ENCODE measurements at regions not wholly inside any gene's neighbourhood (a gene's known extent, or its start where the extent isn't known, plus 50 kb on each side); places are given as distances from the start of the nearest gene placed in this dataset.
"Not testable (repeated sequence)": the region's sequence is repeated elsewhere in the genome, so short reads cannot be mapped to it uniquely, and the experiment has no call there.

DNA sequence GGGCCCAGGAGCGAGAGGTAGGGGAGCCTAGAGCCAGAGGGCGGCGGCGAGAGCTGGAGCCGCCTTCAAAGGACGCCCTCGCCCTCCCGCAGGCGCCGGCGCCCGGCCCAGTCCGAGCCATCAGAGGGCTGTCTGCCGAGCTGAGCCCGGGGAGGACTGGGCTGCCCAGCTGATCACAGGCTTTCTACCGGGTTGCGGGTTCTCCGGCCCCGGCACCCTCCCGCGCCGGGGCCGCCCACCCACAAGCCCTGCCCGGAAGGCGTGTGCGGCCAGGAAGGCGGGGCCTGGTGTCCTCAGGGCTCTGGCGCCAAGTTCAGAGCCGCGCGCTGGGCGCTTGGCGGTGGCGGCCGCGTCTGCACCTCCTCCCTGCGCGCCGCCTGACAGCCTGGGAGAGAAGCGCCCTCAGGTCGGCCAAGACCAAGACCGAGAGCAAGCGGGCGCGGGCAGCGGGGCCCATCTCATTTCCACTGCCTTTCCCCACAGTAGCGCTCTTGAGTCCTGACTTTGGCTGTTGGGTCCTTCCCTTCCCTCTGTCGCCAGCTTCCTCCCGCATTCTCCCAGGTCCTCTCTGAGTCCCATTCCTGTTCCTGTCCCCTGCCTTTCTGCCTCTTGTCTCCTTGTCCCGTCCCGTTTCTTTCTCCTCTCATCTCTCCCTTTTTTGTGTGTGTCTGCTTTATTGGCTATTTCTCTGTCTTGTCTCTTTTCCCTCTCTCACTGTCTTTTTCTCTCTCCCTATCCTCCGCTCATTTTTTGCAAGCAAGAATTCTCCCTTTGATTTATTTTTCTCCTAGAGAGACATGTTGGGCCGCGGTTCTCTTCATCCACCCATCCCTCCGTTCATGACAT lies 60.6 kb upstream of the MSMB start (continued):
- TF ChIP-seq, protein P1, sequence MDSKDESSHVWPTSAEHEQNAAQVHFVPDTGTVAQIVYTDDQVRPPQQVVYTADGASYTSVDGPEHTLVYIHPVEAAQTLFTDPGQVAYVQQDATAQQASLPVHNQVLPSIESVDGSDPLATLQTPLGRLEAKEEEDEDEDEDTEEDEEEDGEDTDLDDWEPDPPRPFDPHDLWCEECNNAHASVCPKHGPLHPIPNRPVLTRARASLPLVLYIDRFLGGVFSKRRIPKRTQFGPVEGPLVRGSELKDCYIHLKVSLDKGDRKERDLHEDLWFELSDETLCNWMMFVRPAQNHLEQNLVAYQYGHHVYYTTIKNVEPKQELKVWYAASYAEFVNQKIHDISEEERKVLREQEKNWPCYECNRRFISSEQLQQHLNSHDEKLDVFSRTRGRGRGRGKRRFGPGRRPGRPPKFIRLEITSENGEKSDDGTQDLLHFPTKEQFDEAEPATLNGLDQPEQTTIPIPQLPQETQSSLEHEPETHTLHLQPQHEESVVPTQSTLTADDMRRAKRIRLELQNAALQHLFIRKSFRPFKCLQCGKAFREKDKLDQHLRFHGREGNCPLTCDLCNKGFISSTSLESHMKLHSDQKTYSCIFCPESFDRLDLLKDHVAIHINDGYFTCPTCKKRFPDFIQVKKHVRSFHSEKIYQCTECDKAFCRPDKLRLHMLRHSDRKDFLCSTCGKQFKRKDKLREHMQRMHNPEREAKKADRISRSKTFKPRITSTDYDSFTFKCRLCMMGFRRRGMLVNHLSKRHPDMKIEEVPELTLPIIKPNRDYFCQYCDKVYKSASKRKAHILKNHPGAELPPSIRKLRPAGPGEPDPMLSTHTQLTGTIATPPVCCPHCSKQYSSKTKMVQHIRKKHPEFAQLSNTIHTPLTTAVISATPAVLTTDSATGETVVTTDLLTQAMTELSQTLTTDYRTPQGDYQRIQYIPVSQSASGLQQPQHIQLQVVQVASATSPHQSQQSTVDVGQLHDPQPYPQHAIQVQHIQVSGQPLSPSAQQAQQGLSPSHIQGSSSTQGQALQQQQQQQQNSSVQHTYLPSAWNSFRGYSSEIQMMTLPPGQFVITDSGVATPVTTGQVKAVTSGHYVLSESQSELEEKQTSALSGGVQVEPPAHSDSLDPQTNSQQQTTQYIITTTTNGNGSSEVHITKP (tag by site-specific recombination; IDR thresholded peaks at IDR 0.05) = peak; percentile 96
- TF ChIP-seq EGR2 (tag by site-specific recombination; IDR thresholded peaks at IDR 0.05; ENCODE audit: low read depth) = peak; percentile 48; the same call in 1 of the 2 replicates
- peak; percentile 96 for TF ChIP-seq ZFP37 (tag by site-specific recombination; IDR thresholded peaks at IDR 0.05)
- peak; percentile 51 for TF ChIP-seq IKZF3 (tag by site-specific recombination; IDR thresholded peaks at IDR 0.05)
- TF ChIP-seq TRIM28 (IDR thresholded peaks at IDR 0.05; ENCODE audit: borderline replicate concordance, low read length) = peak; percentile 33; the same call in 1 of the 2 replicates
- TF ChIP-seq ZBTB7A (tag by site-specific recombination; IDR thresholded peaks at IDR 0.05; ENCODE audit: low read depth) = 0 out of 2 replicates have a peak, but pooled peaks have one; percentile 46
- TF ChIP-seq, protein P2, sequence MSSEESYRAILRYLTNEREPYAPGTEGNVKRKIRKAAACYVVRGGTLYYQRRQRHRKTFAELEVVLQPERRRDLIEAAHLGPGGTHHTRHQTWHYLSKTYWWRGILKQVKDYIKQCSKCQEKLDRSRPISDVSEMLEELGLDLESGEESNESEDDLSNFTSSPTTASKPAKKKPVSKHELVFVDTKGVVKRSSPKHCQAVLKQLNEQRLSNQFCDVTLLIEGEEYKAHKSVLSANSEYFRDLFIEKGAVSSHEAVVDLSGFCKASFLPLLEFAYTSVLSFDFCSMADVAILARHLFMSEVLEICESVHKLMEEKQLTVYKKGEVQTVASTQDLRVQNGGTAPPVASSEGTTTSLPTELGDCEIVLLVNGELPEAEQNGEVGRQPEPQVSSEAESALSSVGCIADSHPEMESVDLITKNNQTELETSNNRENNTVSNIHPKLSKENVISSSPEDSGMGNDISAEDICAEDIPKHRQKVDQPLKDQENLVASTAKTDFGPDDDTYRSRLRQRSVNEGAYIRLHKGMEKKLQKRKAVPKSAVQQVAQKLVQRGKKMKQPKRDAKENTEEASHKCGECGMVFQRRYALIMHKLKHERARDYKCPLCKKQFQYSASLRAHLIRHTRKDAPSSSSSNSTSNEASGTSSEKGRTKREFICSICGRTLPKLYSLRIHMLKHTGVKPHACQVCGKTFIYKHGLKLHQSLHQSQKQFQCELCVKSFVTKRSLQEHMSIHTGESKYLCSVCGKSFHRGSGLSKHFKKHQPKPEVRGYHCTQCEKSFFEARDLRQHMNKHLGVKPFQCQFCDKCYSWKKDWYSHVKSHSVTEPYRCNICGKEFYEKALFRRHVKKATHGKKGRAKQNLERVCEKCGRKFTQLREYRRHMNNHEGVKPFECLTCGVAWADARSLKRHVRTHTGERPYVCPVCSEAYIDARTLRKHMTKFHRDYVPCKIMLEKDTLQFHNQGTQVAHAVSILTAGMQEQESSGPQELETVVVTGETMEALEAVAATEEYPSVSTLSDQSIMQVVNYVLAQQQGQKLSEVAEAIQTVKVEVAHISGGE (tag by site-specific recombination; conservative IDR thresholded peaks at IDR 0.05; ENCODE audit: low read depth) = peak; percentile 72

DNA sequence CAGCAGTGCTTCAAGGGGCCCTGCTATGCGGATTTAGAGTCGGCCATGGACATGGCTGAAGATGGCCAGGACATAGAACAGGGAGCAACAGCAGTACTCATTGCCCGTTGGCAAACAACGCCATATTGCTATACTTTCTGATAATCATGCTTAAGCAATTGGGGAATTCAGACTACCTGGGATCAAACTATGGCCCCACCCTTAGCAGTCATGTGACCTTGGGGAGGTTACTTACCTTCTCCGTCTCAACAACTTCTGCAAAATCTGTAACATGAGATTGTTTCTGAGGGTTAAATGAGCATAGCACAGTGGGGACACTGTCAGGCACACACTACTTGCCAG lies 62.1 kb upstream of the MSMB start:
- POLR2A ChIA-PET = interaction anchor here (2.3 kb wide), 1 partner anchor 176 kb away, joined by 32 read pairs; no protein-coding TSS in a partner anchor
- CTCF ChIA-PET = not testable (repeated sequence)

DNA sequence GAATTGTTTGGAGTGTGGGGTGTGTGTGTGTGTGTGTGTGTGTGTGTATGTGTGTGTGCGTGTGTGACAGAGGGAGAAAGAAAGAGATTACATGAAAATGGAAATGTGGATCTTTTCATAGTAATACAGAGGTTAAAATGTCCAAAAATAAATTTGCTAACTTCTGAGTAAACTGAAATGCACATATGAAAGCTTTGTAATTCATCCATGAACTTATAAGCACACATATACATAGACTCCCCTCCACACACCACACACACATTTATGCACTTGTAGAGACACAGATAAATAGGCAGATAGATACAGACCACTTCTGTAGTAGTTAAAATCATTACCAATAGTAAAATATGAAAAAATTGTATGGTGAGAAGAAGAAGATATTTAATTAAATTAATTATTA lies 108.2 kb upstream of the MSMB start:
- H3K36me3 ChIP-seq (ENCODE audit: control insufficient read depth in 2 of 2, insufficient read depth in 1 of 2, low read length in 2 of 2); H3K9me3 ChIP-seq (ENCODE audit: control insufficient read depth, insufficient read depth, low read depth, low read length); H3K4me1 ChIP-seq (ENCODE audit: control insufficient read depth, insufficient read depth, low read length); CTCF ChIA-PET; POLR2A ChIA-PET; H3K27ac ChIP-seq (ENCODE audit: extremely low read depth, low read depth, low read length); H3K4me3 ChIP-seq (ENCODE audit: low read depth, low read length): not testable (repeated sequence)

More for the DNA sequence above, 62.1 kb upstream of the MSMB start:
- not testable (repeated sequence) for H3K4me1 ChIP-seq (ENCODE audit: control insufficient read depth, insufficient read depth, low read length); H3K4me3 ChIP-seq (ENCODE audit: low read depth, low read length); H3K36me3 ChIP-seq (ENCODE audit: control insufficient read depth in 2 of 2, insufficient read depth in 1 of 2, low read length in 2 of 2); H3K27ac ChIP-seq (ENCODE audit: extremely low read depth, low read depth, low read length); H3K9me3 ChIP-seq (ENCODE audit: control insufficient read depth, insufficient read depth, low read depth, low read length)

DNA sequence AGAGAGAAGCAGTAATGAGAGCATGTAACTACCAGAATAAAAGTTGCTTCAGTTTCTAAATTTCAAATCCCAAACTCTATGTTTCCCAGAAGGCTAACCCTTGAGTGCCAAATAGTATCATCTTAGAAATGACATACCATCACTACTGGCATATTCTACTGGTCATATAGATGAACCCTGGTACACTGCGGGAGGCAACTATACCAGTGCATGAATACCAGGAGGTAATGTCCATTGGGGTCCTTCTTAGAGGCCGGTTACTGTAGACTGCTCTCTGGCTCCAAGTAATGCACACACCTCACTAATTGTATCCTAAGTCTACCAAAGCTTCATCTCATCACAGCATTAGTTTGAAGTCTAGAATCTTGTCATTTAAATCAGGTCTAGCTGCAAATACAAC lies 108.6 kb upstream of the MSMB start:
- POLR2A ChIA-PET; CTCF ChIA-PET; H3K36me3 ChIP-seq (ENCODE audit: control insufficient read depth in 2 of 2, insufficient read depth in 1 of 2, low read length in 2 of 2); H3K4me3 ChIP-seq (ENCODE audit: low read depth, low read length); H3K4me1 ChIP-seq (ENCODE audit: control insufficient read depth, insufficient read depth, low read length); H3K9me3 ChIP-seq (ENCODE audit: control insufficient read depth, insufficient read depth, low read depth, low read length); H3K27ac ChIP-seq (ENCODE audit: extremely low read depth, low read depth, low read length): not testable (repeated sequence)

DNA sequence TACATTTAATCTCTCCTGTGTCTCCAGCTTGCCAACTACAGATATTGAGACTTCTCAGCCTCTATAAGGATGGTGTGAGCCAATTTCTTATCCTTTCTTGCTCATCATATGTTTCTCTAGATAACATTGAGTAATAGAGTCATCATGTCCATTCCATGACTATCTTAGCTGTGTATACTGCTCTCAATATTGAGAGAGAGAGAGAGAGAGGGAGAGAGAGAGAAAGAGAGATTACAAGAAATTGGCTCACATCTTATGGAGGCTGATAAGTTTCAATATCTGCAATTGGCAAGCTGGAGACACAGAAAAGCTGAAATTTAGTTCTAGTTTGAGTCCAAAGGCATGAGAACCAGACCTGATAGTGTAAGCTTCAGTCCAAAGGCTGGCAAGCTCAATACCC lies 110.8 kb upstream of the MSMB start:
- H3K27ac ChIP-seq (ENCODE audit: extremely low read depth, low read depth, low read length); H3K36me3 ChIP-seq (ENCODE audit: control insufficient read depth in 2 of 2, insufficient read depth in 1 of 2, low read length in 2 of 2); H3K9me3 ChIP-seq (ENCODE audit: control insufficient read depth, insufficient read depth, low read depth, low read length); H3K4me1 ChIP-seq (ENCODE audit: control insufficient read depth, insufficient read depth, low read length); H3K4me3 ChIP-seq (ENCODE audit: low read depth, low read length); CTCF ChIA-PET; POLR2A ChIA-PET: not testable (repeated sequence)

Data from HEK293 (cell line).